K562 (cell line): ENCODE measurements at regions not wholly inside any gene's neighbourhood (a gene's known extent, or its start where the extent isn't known, plus 50 kb on each side); places are given as distances from the start of the nearest gene placed in this dataset.

Experiments
- HMG20B ChIP-seq: fragments of 250-450 bp; sonication (Bioruptor Pico); IDR thresholded peaks from 2 replicates; pipeline ENCODE4 v1.5.0; 2021; ENCODE audit warnings: mild to moderate bottlenecking
- NCOA2 ChIP-seq, 2 experiments: fragments of 450-650 bp; IDR thresholded peaks; 2 replicates each; pipeline ENCODE4 v1.6.1; 2018; ENCODE audit warnings: mild to moderate bottlenecking in 2 of 2, moderate library complexity in 1 of 2; ENCODE audit not compliant: partially characterized antibody in 2 of 2
- NEUROD1 ChIP-seq: fragments of 150-350 bp; IDR thresholded peaks from 2 replicates; pipeline ENCODE4 v1.6.1; 2014; ENCODE audit warnings: borderline replicate concordance, low read length, low read depth; ENCODE audit not compliant: partially characterized antibody
- POLR2H ChIP-seq: IDR thresholded peaks from 2 replicates; pipeline ENCODE4 v1.6.1; 2016; ENCODE audit warnings: missing genetic modification characterization, low read depth, mild to moderate bottlenecking, control low read depth, missing compliant biosample characterization, moderate library complexity
- RNF219 ChIP-seq: fragments of 250-450 bp; sonication (Bioruptor Pico); IDR thresholded peaks from 2 replicates; pipeline ENCODE4 v1.5.0; 2022; ENCODE audit warnings: mild to moderate bottlenecking
- SRSF9 ChIP-seq: fragments of 200-400 bp; formaldehyde crosslinking; IDR thresholded peaks from 2 replicates; pipeline ENCODE4 v1.6.1; 2017; ENCODE audit warnings: low read depth, low read length, borderline replicate concordance
- TCF15 ChIP-seq: fragments of 250-450 bp; sonication (Bioruptor Pico); IDR thresholded peaks from 2 replicates; pipeline ENCODE4 v1.8.0; 2022; ENCODE audit warnings: moderate library complexity, mild to moderate bottlenecking, inconsistent platforms
- TRIM25 ChIP-seq: fragments of 450-650 bp; IDR thresholded peaks from 2 replicates; pipeline ENCODE4 v1.7.0; 2016; ENCODE audit warnings: borderline replicate concordance
- U2AF1 ChIP-seq: fragments of 200-400 bp; formaldehyde crosslinking; optimal IDR thresholded peaks from 2 replicates; pipeline ENCODE3; 2017; ENCODE audit warnings: mild to moderate bottlenecking, low read depth, low read length, moderate library complexity
- ZBED1 ChIP-seq: IDR thresholded peaks from 2 replicates; pipeline ENCODE4 v1.6.1; 2014
- ZC3H4 ChIP-seq: sonication (generic); formaldehyde crosslinking; IDR thresholded peaks from 2 replicates; pipeline ENCODE4 v1.9.0; 2021; ENCODE audit warnings: missing genetic modification reagents, borderline replicate concordance
- ZNF589 ChIP-seq: fragments of 200-800 bp; sonication (Bioruptor generic); IDR thresholded peaks from 2 replicates; pipeline ENCODE4 v1.6.1; 2016; ENCODE audit warnings: low read depth, missing genetic modification characterization, missing compliant biosample characterization
- ZNF639 ChIP-seq, 2 experiments: fragments of 200-800 bp in 1 of 2; sonication (Bioruptor generic) in 1 of 2; sonication (generic) in 1 of 2; formaldehyde crosslinking in 1 of 2; IDR thresholded peaks in 1 of 2; conservative IDR thresholded peaks in 1 of 2; 2 replicates each; pipeline versions ENCODE4 v1.5.0 to v1.6.1; 2016 to 2020; ENCODE audit warnings: missing compliant biosample characterization in 1 of 2, missing genetic modification characterization in 1 of 2, missing genetic modification reagents in 1 of 2

GRCh38 chr17:79677646-79678045, 53.1 kb upstream of the ENPP7 start (continued):
- no peak for TF ChIP-seq TRIM25
- no peak for TF ChIP-seq ZNF589 (CRISPR knock-in tag)
- no peak for TF ChIP-seq U2AF1
- no peak for TF ChIP-seq RNF219 (CRISPR knock-in tag)
- no peak for TF ChIP-seq ZC3H4 (CRISPR knock-in tag)
- TF ChIP-seq ZBED1 = no peak
- TF ChIP-seq POLR2H (tag) = no peak
- no peak for TF ChIP-seq ZNF639 (CRISPR knock-in tag; conservative IDR thresholded peaks at IDR 0.05 in 1 of 2, IDR thresholded peaks at IDR 0.05 in 1 of 2)
- TF ChIP-seq NCOA2 (IDR thresholded peaks at IDR 0.05; ENCODE audit: partially characterized antibody in 2 of 2) = no peak
- TF ChIP-seq NEUROD1 = no peak
- no peak for TF ChIP-seq SRSF9
- TF ChIP-seq HMG20B (CRISPR knock-in tag) = no peak
- TF ChIP-seq TCF15 = no peak
